ENCODE measurements at regions not wholly inside any gene's neighbourhood (a gene's known extent, or its start where the extent isn't known, plus 50 kb on each side); places are given as distances from the start of the nearest gene placed in this dataset.

DNA sequence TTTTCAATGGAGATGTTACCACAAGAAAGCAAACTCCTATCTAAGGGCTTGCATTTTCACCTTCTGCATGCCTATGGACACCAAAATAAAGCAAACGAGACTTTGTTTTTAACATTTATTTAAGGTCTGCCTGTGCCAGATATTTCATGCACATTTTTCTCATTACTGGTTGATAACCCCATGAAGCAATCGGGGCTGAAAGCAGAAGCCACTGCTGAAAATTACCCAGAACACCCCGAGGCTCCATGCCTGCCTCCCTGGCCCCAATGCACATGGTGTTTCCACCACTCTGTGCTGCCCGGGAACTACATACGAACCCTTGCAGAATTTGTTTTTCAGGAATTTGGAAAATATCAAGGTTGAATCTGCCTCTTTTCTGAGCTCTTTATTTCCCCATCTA lies 240.1 kb downstream of the NR2F1-AS1 start:
- H3K27ac ChIP-seq, result no peak overlapping the region
- 79 to 90% methylated on average over 3 to 5 of the region's 5 CpGs for WGBS, 2 donors (ENCODE audit: low coverage in 1 of 2)
- no peaks in the 10 kb centered on the region for H3K36me3 ChIP-seq
- H3K4me1 ChIP-seq, result no peaks in the 10 kb centered on the region
- no peaks in the 10 kb centered on the region for H3K27me3 ChIP-seq
- peaks cover 0 to 7% (median 0%) of the 10 kb centered on the region in 3 donors for H3K9me3 ChIP-seq
- H3K4me3 ChIP-seq, result no peak overlapping the region
- no peak for ATAC-seq
- TF ChIP-seq, protein P1, sequence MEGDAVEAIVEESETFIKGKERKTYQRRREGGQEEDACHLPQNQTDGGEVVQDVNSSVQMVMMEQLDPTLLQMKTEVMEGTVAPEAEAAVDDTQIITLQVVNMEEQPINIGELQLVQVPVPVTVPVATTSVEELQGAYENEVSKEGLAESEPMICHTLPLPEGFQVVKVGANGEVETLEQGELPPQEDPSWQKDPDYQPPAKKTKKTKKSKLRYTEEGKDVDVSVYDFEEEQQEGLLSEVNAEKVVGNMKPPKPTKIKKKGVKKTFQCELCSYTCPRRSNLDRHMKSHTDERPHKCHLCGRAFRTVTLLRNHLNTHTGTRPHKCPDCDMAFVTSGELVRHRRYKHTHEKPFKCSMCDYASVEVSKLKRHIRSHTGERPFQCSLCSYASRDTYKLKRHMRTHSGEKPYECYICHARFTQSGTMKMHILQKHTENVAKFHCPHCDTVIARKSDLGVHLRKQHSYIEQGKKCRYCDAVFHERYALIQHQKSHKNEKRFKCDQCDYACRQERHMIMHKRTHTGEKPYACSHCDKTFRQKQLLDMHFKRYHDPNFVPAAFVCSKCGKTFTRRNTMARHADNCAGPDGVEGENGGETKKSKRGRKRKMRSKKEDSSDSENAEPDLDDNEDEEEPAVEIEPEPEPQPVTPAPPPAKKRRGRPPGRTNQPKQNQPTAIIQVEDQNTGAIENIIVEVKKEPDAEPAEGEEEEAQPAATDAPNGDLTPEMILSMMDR (IDR thresholded peaks at IDR 0.05), result no peak
- TF ChIP-seq POLR2AphosphoS5 (IDR thresholded peaks at IDR 0.05) (no peak), POLR2A (IDR thresholded peaks at IDR 0.05) (no peak), EP300 (IDR thresholded peaks at IDR 0.05) (no peak)

DNA sequence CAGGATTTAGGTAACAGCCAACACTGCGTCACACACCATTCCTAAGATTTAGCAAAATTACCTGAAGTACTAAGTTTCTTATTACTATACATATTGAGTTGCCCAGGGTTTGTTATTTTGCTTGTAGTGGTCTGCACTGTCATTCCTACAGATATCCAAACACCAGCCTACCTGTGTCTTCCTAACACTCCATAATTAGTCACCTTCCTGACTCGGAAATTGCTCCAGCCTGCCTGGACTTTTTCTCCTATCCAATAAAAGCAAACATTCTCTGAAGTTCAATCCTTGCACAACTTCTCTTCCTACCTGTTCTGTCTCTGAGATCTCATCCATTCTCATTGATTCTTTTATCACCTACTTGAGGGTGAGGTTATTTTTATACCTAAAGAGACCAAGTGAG lies 243.9 kb downstream of the NR2F1-AS1 start:
- H3K36me3 ChIP-seq, result no peaks in the 10 kb centered on the region
- ATAC-seq, result no peak
- no peak overlapping the region for H3K27ac ChIP-seq
- no peaks in the 10 kb centered on the region for H3K4me1 ChIP-seq
- no peak overlapping the region for H3K4me3 ChIP-seq
- 94 to 97% methylated on average over 2 of the region's 2 CpGs for WGBS, 2 donors (ENCODE audit: low coverage in 1 of 2)
- H3K27me3 ChIP-seq, result no peaks in the 10 kb centered on the region
- H3K9me3 ChIP-seq, result peaks cover 0 to 7% (median 0%) of the 10 kb centered on the region in 3 donors
- no peak for TF ChIP-seq POLR2AphosphoS5 (IDR thresholded peaks at IDR 0.05)
- no peak for TF ChIP-seq POLR2A (IDR thresholded peaks at IDR 0.05)

DNA sequence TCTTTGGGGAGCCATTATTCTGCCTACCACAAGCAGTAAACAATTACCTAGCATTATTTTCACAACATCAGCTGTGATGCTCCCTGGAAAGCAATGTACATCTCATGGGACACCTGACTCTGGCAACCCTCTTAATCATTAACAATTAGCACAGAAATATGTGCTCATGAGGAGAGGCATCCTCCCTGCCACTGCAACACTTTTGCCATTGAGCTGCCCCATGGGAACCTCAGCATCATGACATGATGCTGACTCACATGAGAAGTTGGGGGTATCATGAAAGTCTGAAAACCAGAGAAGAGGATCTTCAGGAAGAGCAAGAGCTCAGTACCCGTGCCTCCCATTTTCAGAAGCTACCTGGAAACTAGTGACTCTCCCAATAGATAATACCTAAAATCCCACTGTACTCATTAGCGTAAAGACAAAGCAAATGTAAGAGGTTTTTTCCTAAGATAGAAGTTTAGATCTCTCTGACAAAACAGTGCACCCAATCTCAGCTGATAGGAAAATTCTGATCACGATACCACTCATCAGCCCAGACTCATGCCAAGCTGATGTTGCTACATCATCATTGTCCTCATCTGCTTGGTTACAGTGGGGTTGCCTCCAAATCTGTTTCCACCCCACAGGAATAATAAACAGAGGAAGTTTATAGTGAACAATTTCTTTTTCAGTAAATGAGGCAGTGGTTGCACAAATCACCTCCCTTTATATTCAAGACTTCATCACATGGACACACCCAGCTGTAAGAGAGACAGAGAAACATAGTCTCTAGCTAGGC lies 244.5 kb downstream of the NR2F1-AS1 start:
- TF ChIP-seq, protein P1 (IDR thresholded peaks at IDR 0.05), result no peak
- no peak for TF ChIP-seq POLR2A (IDR thresholded peaks at IDR 0.05)
- TF ChIP-seq EP300 (IDR thresholded peaks at IDR 0.05), result no peak
- TF ChIP-seq POLR2AphosphoS5 (IDR thresholded peaks at IDR 0.05), result no peak
- Histone ChIP-seq H3K4me3 (no peak overlapping the region), H3K27ac (no peak overlapping the region), H3K36me3 (no peaks in the 10 kb centered on the region), H3K4me1 (no peaks in the 10 kb centered on the region), H3K27me3 (no peaks in the 10 kb centered on the region), H3K9me3 (peaks cover 0 to 7% (median 0%) of the 10 kb centered on the region in 3 donors)
- WGBS, 2 donors (ENCODE audit: low coverage in 1 of 2), result 84 to 100% methylated on average over 1 to 3 of the region's 3 CpGs
- no peak for ATAC-seq

DNA sequence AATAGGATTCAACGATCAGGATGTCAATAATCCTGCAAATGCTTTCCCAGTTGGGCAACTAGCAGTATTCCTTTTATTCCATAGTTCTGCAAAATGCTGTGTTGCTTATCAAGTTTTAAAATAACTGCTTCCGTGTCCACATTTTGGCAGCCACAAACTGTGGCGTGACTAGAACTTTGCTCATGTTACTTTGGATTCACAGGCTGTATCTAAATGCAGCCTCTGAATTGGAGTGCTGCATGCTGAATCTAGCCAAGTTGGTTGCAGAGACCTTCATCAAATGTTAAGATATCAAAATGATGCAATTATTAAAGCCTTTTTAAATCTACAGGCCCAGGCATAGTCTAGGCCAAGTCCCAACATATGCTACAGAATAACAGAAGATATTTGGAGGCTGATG lies 249.2 kb downstream of the NR2F1-AS1 start:
- no peak overlapping the region for H3K4me3 ChIP-seq
- TF ChIP-seq, protein P1 (IDR thresholded peaks at IDR 0.05), result no peak
- TF ChIP-seq POLR2AphosphoS5 (IDR thresholded peaks at IDR 0.05) (no peak), POLR2A (IDR thresholded peaks at IDR 0.05) (no peak), EP300 (IDR thresholded peaks at IDR 0.05) (no peak)
- no peaks in the 10 kb centered on the region for H3K9me3 ChIP-seq
- H3K27ac ChIP-seq, result no peak overlapping the region
- H3K27me3 ChIP-seq, result no peaks in the 10 kb centered on the region
- WGBS, 2 donors (ENCODE audit: low coverage in 1 of 2), result 48 to 88% methylated on average over 1 to 3 of the region's 3 CpGs
- H3K4me1 ChIP-seq, result no peaks in the 10 kb centered on the region
- no peak for ATAC-seq
- H3K36me3 ChIP-seq, result no peaks in the 10 kb centered on the region

DNA sequence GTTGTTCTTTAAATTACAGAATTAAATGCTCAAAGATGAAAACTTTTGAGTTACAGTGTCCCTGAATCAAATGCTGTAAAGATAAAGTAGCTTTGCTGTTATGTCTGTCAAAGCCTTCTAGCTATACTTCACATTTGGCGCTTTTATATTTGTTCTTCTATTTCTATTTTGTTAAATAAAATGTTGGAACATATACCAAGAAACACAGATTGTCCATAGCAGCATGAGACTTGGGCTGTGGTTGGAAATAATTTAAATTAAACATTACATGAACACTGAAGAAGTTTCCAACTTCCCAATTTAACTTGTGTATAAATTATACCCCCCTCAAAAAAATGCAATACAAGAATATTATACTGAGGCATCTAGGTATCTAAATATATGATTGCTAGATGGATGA lies 249.8 kb downstream of the NR2F1-AS1 start:
- Histone ChIP-seq H3K4me1 (no peaks in the 10 kb centered on the region), H3K27ac (no peak overlapping the region), H3K27me3 (no peaks in the 10 kb centered on the region), H3K36me3 (no peaks in the 10 kb centered on the region), H3K4me3 (no peak overlapping the region), H3K9me3 (no peaks in the 10 kb centered on the region)
- TF ChIP-seq EP300 (IDR thresholded peaks at IDR 0.05) (no peak), POLR2A (IDR thresholded peaks at IDR 0.05) (no peak), POLR2AphosphoS5 (IDR thresholded peaks at IDR 0.05) (no peak)
- TF ChIP-seq, protein P1 (IDR thresholded peaks at IDR 0.05), result no peak
- 83 to 94% methylated on average over 1 of the region's 1 CpG for WGBS, 2 donors (ENCODE audit: low coverage in 1 of 2)
- no peak for ATAC-seq
